IMR-90 (cell line): ENCODE measurements at regions not wholly inside any gene's neighbourhood (a gene's known extent, or its start where the extent isn't known, plus 50 kb on each side); places are given as distances from the start of the nearest gene placed in this dataset.

Experiments used
- CEBPB ChIP-seq: IDR thresholded peaks from 2 replicates; pipeline ENCODE4 v1.6.1; 2012; ENCODE audit warnings: low read depth, low read length, improper control_type of control experiment
- MAFK ChIP-seq: IDR thresholded peaks from 2 replicates; pipeline ENCODE4 v1.6.1; 2012; ENCODE audit warnings: low read depth, low read length, improper control_type of control experiment
- POLR2A ChIP-seq: IDR thresholded peaks from 2 replicates; pipeline ENCODE4 v1.6.1; 2012; ENCODE audit warnings: mild to moderate bottlenecking, low read depth, low read length
- RAD21 ChIP-seq: IDR thresholded peaks from 2 replicates; pipeline ENCODE4 v1.6.1; 2012; ENCODE audit warnings: low read length, improper control_type of control experiment
- RCOR1 ChIP-seq: IDR thresholded peaks from 2 replicates; pipeline ENCODE4 v1.6.1; 2012; ENCODE audit warnings: mild to moderate bottlenecking, low read length, improper control_type of control experiment; ENCODE audit not compliant: insufficient replicate concordance
- TF ChIP-seq, protein P1 (sequence below): conservative IDR thresholded peaks from 2 replicates; pipeline ENCODE4 v1.5.1; 2012; ENCODE audit warnings: mild to moderate bottlenecking, low read depth, low read length, improper control_type of control experiment
- TF ChIP-seq, protein P2 (sequence below): fragments of 150-350 bp; IDR thresholded peaks from 2 replicates; pipeline ENCODE4 v1.6.1; 2017; ENCODE audit warnings: mild to moderate bottlenecking, antibody characterized with exemption, low read length, low read depth

DNA sequence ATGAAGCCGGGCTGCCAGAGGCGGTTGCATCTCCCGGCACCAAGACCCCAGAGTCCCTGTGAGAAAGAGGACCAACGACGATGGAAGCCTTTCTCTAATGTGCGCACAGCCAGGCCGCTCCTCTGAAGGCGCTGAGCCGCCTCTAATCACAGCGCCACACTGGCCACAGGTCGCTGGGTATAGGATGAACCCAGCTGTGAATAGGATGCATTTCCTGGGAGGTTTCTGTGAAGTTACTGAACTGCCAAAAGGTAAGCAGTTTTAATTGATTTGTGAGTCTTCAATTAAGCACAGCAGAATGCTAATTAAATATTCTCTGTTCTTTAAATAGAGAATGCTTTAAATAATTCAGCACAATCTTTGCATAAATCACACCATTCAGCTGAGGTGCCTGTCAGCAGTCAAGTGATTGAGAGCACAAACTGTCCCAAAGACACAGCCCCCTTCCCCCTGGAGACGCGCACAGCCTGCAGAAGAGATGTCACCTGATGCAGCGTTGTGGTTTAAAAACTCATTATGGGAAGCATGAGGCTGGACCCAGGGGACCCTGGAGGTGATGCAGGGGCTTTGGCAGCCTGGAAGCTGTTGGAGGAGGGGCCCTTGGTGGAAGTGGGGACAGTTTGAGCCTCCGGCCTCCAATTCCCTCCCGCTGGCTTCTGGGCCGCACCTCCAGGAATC lies 98.1 kb downstream of the RTP5 start:
- TF ChIP-seq, protein P1, sequence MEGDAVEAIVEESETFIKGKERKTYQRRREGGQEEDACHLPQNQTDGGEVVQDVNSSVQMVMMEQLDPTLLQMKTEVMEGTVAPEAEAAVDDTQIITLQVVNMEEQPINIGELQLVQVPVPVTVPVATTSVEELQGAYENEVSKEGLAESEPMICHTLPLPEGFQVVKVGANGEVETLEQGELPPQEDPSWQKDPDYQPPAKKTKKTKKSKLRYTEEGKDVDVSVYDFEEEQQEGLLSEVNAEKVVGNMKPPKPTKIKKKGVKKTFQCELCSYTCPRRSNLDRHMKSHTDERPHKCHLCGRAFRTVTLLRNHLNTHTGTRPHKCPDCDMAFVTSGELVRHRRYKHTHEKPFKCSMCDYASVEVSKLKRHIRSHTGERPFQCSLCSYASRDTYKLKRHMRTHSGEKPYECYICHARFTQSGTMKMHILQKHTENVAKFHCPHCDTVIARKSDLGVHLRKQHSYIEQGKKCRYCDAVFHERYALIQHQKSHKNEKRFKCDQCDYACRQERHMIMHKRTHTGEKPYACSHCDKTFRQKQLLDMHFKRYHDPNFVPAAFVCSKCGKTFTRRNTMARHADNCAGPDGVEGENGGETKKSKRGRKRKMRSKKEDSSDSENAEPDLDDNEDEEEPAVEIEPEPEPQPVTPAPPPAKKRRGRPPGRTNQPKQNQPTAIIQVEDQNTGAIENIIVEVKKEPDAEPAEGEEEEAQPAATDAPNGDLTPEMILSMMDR, result no peak
- TF ChIP-seq POLR2A, result no peak
- TF ChIP-seq RCOR1, result no peak
- no peak for TF ChIP-seq MAFK
- TF ChIP-seq CEBPB, result no peak
- no peak for TF ChIP-seq RAD21
- TF ChIP-seq, protein P2, sequence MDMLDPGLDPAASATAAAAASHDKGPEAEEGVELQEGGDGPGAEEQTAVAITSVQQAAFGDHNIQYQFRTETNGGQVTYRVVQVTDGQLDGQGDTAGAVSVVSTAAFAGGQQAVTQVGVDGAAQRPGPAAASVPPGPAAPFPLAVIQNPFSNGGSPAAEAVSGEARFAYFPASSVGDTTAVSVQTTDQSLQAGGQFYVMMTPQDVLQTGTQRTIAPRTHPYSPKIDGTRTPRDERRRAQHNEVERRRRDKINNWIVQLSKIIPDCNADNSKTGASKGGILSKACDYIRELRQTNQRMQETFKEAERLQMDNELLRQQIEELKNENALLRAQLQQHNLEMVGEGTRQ, result no peak
